GM12878 (cell line): ENCODE measurements at regions not wholly inside any gene's neighbourhood (a gene's known extent, or its start where the extent isn't known, plus 50 kb on each side); places are given as distances from the start of the nearest gene placed in this dataset.
"Not testable (repeated sequence)": the region's sequence is repeated elsewhere in the genome, so short reads cannot be mapped to it uniquely, and the experiment has no call there.

Experiments used
- ATAC-seq: fragments of 200-7000 bp; cut with Tn5 transposase; 3 replicates; pipeline ENCODE4 v1.9.1; 2020; ENCODE audit warnings: mild to moderate bottlenecking, moderate library complexity
- BruUV-seq: library from RNA; stranded (reverse); fragments of 400-500 nt; replicated peaks from 2 replicates; lab custom pipeline; 2021; lab: Mats Ljungman, UMichigan
- CTCF ChIA-PET: fragments of 300-600 bp; sonication (Branson Sonifier 250); formaldehyde crosslinking; extraction: SDS; loops from one replicate; lab custom pipeline; 2021; ENCODE audit warnings: inconsistent platforms; lab: Yijun Ruan, JAX
- POLR2A ChIA-PET: fragments of 350-600 bp; formaldehyde crosslinking; extraction: SDS; loops from one replicate; lab custom pipeline; 2021; ENCODE audit warnings: inconsistent platforms; lab: Charles Lee
- RAD21 ChIA-PET: fragments of 300-600 bp; sonication (Branson Sonifier 250); formaldehyde crosslinking; loops from one replicate; lab custom pipeline; 2023; ENCODE audit warnings: antibody characterized with exemption; ENCODE audit not compliant: unreplicated experiment; lab: Charles Lee
- SMC1A ChIA-PET: fragments of 300-600 bp; sonication (Branson Sonifier 250); formaldehyde crosslinking; loops from one replicate; lab custom pipeline; 2023; ENCODE audit not compliant: unreplicated experiment, uncharacterized antibody; lab: Charles Lee
- DNase-seq: peaks from one replicate; pipeline ENCODE4 v3.0.0-alpha.2; 2011; ENCODE audit warnings: low read depth, low spot score
- FAIRE-seq: peaks from 3 replicates; lab custom pipeline; 2011; peaks lifted over from hg19 to GRCh38; lab: Jason Lieb, UNC
- H2AFZ ChIP-seq: 2 replicates; pipeline ENCODE4 v1.6.0; 2011; ENCODE audit warnings: low read depth, low read length, control low read depth; ENCODE audit not compliant: control insufficient read depth
- H3K27ac ChIP-seq: 2 replicates; pipeline ENCODE4 v1.5.1; 2011; ENCODE audit warnings: control low read depth; ENCODE audit not compliant: control insufficient read depth, insufficient read depth
- H3K27me3 ChIP-seq, 2 experiments: replicated peaks in 1 of 2; 2 replicates each; pipeline versions ENCODE4 v1.6.0 to v1.6.1; 2011; ENCODE audit warnings: low read length in 1 of 2; ENCODE audit not compliant: control insufficient read depth in 2 of 2, insufficient read depth in 2 of 2
- H3K36me3 ChIP-seq, 2 experiments: 2 replicates each; pipeline ENCODE4 v1.5.1; 2011; ENCODE audit warnings: low read length in 1 of 2; ENCODE audit not compliant: control insufficient read depth in 2 of 2, insufficient read depth in 2 of 2
- H3K4me1 ChIP-seq: 2 replicates; pipeline ENCODE4 v1.6.1; 2011; ENCODE audit warnings: mild to moderate bottlenecking, low read length, moderate library complexity, mixed read lengths; ENCODE audit not compliant: control insufficient read depth, insufficient read depth
- H3K4me2 ChIP-seq: 2 replicates; pipeline ENCODE4 v1.6.0; 2011; ENCODE audit warnings: control low read depth; ENCODE audit not compliant: control insufficient read depth, insufficient read depth
- H3K4me3 ChIP-seq: fragments of 200-600 bp; sonication (generic); 2 replicates; pipeline ENCODE4 v1.5.1; 2016
- H3K79me2 ChIP-seq: 2 replicates; pipeline ENCODE4 v1.6.0; 2011; ENCODE audit warnings: low read length; ENCODE audit not compliant: control insufficient read depth, insufficient read depth
- H3K9ac ChIP-seq: 2 replicates; pipeline ENCODE4 v1.8.0; 2011; ENCODE audit warnings: low read length, control low read depth, mixed read lengths; ENCODE audit not compliant: control insufficient read depth, insufficient read depth
- H3K9me3 ChIP-seq: replicated peaks from 3 replicates; pipeline ENCODE4 v1.5.1; 2011; ENCODE audit warnings: mild to moderate bottlenecking, low read length; ENCODE audit not compliant: control insufficient read depth, insufficient read depth
- H4K20me1 ChIP-seq: 2 replicates; pipeline ENCODE4 v1.6.0; 2011; ENCODE audit not compliant: control insufficient read depth, insufficient read depth
- WGBS: methylation state at CpG from one replicate; pipeline ENCODE4 v1.1.6; 2016; ENCODE audit warnings: low lambda C conversion rate; ENCODE audit not compliant: insufficient replicate concordance, insufficient coverage; ENCODE audit errors: missing lambda C conversion rate; 5-methylcytosine and 5-hydroxymethylcytosine counted together
- in situ Hi-C: fragments of 300-500 bp; cut with MboI; formaldehyde crosslinking; loops from 9 replicates; pipeline ENCODE4 v1.14.3; 2018; ENCODE audit warnings: mixed read lengths
- intact Hi-C: fragments of 100-400 bp; cut with micrococcal nuclease; formaldehyde crosslinking; loops from one replicate; pipeline ENCODE4 v1.14.2; 2022; ENCODE audit not compliant: unreplicated experiment

- H3K79me2 ChIP-seq, SMC1A ChIA-PET, H3K4me2 ChIP-seq, intact Hi-C loops, H3K9me3 ChIP-seq, H3K27ac ChIP-seq, CTCF ChIA-PET, H2AFZ ChIP-seq, BruUV-seq, H4K20me1 ChIP-seq, H3K9ac ChIP-seq, DNase-seq, H3K36me3 ChIP-seq, H3K4me1 ChIP-seq, H3K27me3 ChIP-seq, RAD21 ChIA-PET, ATAC-seq, in situ Hi-C loops, FAIRE-seq, POLR2A ChIA-PET, H3K4me3 ChIP-seq: not testable (repeated sequence)
- WGBS = 0% methylated on average over 1 of the region's 1 CpG
These were observed 405.4 kb downstream of the ZNF33B start for GRCh38 chr10:42232955-42233354.

- H3K36me3 ChIP-seq, H3K79me2 ChIP-seq, ATAC-seq, H3K27ac ChIP-seq, H3K9me3 ChIP-seq, H3K4me1 ChIP-seq, H3K27me3 ChIP-seq, CTCF ChIA-PET, intact Hi-C loops, SMC1A ChIA-PET, H3K4me2 ChIP-seq, DNase-seq, H2AFZ ChIP-seq, BruUV-seq, POLR2A ChIA-PET, in situ Hi-C loops, RAD21 ChIA-PET, H3K4me3 ChIP-seq, H3K9ac ChIP-seq, FAIRE-seq, H4K20me1 ChIP-seq: not testable (repeated sequence)
- WGBS = 26% methylated on average over 4 of the region's 4 CpGs
These were observed 407.6 kb downstream of the ZNF33B start for GRCh38 chr10:42230812-42231211.

- ATAC-seq, H3K9me3 ChIP-seq, intact Hi-C loops, SMC1A ChIA-PET, H3K4me1 ChIP-seq, H3K79me2 ChIP-seq, H3K27ac ChIP-seq, DNase-seq, H3K4me3 ChIP-seq, H3K36me3 ChIP-seq, POLR2A ChIA-PET, H4K20me1 ChIP-seq, H2AFZ ChIP-seq, H3K27me3 ChIP-seq, CTCF ChIA-PET, RAD21 ChIA-PET, BruUV-seq, H3K9ac ChIP-seq, H3K4me2 ChIP-seq, FAIRE-seq, in situ Hi-C loops: not testable (repeated sequence)
- 0% methylated on average over 2 of the region's 2 CpGs for WGBS
These were observed 408.3 kb downstream of the ZNF33B start for GRCh38 chr10:42230115-42230514.

- H3K4me3 ChIP-seq, H4K20me1 ChIP-seq, RAD21 ChIA-PET, CTCF ChIA-PET, H3K4me2 ChIP-seq, BruUV-seq, H3K27ac ChIP-seq, H3K79me2 ChIP-seq, H3K36me3 ChIP-seq, ATAC-seq, H3K4me1 ChIP-seq, FAIRE-seq, H2AFZ ChIP-seq, intact Hi-C loops, in situ Hi-C loops, POLR2A ChIA-PET, SMC1A ChIA-PET, H3K27me3 ChIP-seq, H3K9me3 ChIP-seq, DNase-seq, H3K9ac ChIP-seq: not testable (repeated sequence)
These were observed 410.5 kb downstream of the ZNF33B start for GRCh38 chr10:42227859-42228258.
